Heart right ventricle (tissue), 16 donors: ENCODE measurements at regions not wholly inside any gene's neighbourhood (a gene's known extent, or its start where the extent isn't known, plus 50 kb on each side); places are given as distances from the start of the nearest gene placed in this dataset.

Experiments used
- ATAC-seq, 8 donors: fragments of 200-7000 bp; cut with Tn5 transposase; one replicate each; pipeline ENCODE4 v1.9.1; 2020; ENCODE audit warnings: mild to moderate bottlenecking in 8 of 8, moderate library complexity in 8 of 8, moderate number of reproducible peaks in 1 of 8
- DNase-seq, 2 donors: peaks; one replicate each; pipeline ENCODE4 v3.0.0-alpha.2; 2020
- H3K27ac ChIP-seq, 10 donors: fragments of 200-600 bp; sonication (generic) in 2 of 10; one replicate each; pipeline versions ENCODE4 v1.5.0 to v1.8.0; 2020 to 2022; ENCODE audit warnings: mild to moderate bottlenecking in 3 of 10
- H3K27me3 ChIP-seq, 7 donors: fragments of 200-600 bp; one replicate each; pipeline ENCODE4 v1.8.0; 2021 to 2022; ENCODE audit warnings: mild to moderate bottlenecking in 2 of 7
- H3K36me3 ChIP-seq, 9 donors: fragments of 200-600 bp; sonication (generic) in 1 of 9; one replicate each; pipeline versions ENCODE4 v1.5.0 to v1.8.0; 2020 to 2022; ENCODE audit warnings: mild to moderate bottlenecking in 2 of 9
- H3K4me1 ChIP-seq, 9 donors: fragments of 200-600 bp; sonication (generic) in 1 of 9; one replicate each; pipeline versions ENCODE4 v1.5.0 to v1.8.0; 2020 to 2022; ENCODE audit warnings: mild to moderate bottlenecking in 4 of 9
- H3K4me3 ChIP-seq, 10 donors: fragments of 200-600 bp; sonication (generic) in 2 of 10; one replicate each; pipeline versions ENCODE4 v1.5.0 to v1.8.0; 2020 to 2022; ENCODE audit warnings: mild to moderate bottlenecking in 7 of 10, moderate library complexity in 2 of 10
- H3K9me3 ChIP-seq, 11 donors: fragments of 200-600 bp in 10 of 11; sonication (generic) in 2 of 11; one replicate each; pipeline versions ENCODE4 v1.5.0 to v1.8.0; 2013 to 2022; ENCODE audit warnings: mild to moderate bottlenecking in 2 of 11, control low read depth in 1 of 11, moderate library complexity in 1 of 11
- WGBS, 2 donors: extraction: QIAGEN DNeasy Blood & Tissue Kit; methylation state at CpG; one replicate each; pipeline ENCODE4 v1.1.7; 2013; ENCODE audit warnings: inconsistent platforms in 1 of 2; 5-methylcytosine and 5-hydroxymethylcytosine counted together
- intact Hi-C, 10 donors: fragments of 100-400 bp; cut with DNase I; formaldehyde crosslinking; loops; one replicate each; pipeline versions ENCODE4 v1.11.1 to v1.14.2; 2022
- TF ChIP-seq, protein P1 (sequence below), 9 donors: fragments of 200-600 bp; sonication (generic) in 2 of 9; IDR thresholded peaks; one replicate each; pipeline versions ENCODE4 v1.5.0 to v1.8.0; 2021 to 2022; ENCODE audit warnings: antibody characterized with exemption in 9 of 9, mild to moderate bottlenecking in 5 of 9, moderate library complexity in 1 of 9
- donor health status: Arrhythmogenic right ventricular cardiomyopathy.
- donor health status: ischemic (EF 13 %, LVEDD 7.1; RV severe dilation, severe dysfunction).
- donor health status: healthy with polysubstance abuse.
- donor health status: DM: no; HTN: yes; CAD: no.
- donor health status: DM: no; HTN: no; CAD: no.
- donor health status: ischemic (EF 25% LVEDD 6.9; RV normal size, moderate dysfunction).
- donor health status: ischemic (EF 25% LVEDD 5.7; RV mildly dilated, moderate dysfunction).
- donor health status: healthy.
- donor health status: DM: yes; HTN: yes; CAD: no.
- donor health status: Ischemic cardiomyopathy.
- donor health status: ischemic (EF 35%, LVEDD 5.7; RV mildly dilated, moderate dysfunction).
- donor health status: nonischemic (EF 11% LVEDD 7.7; RV severe dilation, severe dysfunction).
- donor health status: DM: yes; HTN: yes; CAD: no.
- donor health status: PGD.
- donor health status: ischemic (EF 29% LVEDD 5.4; RV normal size, mild dysfunction).
- donor health status: nonischemic (EF 23%, LVEDD 6.1; RV moderate dilation, normal function).

DNA sequence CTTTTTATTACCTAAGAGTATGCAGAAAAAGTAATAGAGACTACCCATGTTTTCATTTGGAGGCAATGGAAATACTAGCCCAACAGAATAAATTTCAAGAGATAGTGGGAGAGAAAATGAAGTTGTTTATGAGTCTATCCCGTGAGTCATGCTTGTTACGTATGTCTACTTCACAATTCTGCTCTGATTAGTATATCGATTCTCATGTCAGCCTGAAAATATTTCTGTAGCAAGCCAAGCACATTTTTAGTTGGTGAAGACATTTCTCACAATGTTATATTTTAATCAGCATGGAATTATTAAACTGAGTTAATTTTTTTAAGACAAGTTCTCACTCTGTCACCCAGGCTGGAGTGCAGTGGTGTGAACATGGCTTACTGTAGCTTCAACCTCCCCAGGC, 346.1 kb downstream of the RPRM start:
- H3K36me3 ChIP-seq: no peaks in the 10 kb centered on the region
- no peaks in the 10 kb centered on the region for H3K27me3 ChIP-seq
- TF ChIP-seq, protein P1, sequence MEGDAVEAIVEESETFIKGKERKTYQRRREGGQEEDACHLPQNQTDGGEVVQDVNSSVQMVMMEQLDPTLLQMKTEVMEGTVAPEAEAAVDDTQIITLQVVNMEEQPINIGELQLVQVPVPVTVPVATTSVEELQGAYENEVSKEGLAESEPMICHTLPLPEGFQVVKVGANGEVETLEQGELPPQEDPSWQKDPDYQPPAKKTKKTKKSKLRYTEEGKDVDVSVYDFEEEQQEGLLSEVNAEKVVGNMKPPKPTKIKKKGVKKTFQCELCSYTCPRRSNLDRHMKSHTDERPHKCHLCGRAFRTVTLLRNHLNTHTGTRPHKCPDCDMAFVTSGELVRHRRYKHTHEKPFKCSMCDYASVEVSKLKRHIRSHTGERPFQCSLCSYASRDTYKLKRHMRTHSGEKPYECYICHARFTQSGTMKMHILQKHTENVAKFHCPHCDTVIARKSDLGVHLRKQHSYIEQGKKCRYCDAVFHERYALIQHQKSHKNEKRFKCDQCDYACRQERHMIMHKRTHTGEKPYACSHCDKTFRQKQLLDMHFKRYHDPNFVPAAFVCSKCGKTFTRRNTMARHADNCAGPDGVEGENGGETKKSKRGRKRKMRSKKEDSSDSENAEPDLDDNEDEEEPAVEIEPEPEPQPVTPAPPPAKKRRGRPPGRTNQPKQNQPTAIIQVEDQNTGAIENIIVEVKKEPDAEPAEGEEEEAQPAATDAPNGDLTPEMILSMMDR (IDR thresholded peaks at IDR 0.05): no peak
- intact Hi-C loops: no loop called here
- H3K9me3 ChIP-seq: peaks cover 0 to 7% (median 0%) of the 10 kb centered on the region in 11 donors
- no peak for DNase-seq
- no peak overlapping the region for H3K4me3 ChIP-seq
- H3K4me1 ChIP-seq: no peaks in the 10 kb centered on the region
- no peak for ATAC-seq
- WGBS, 2 donors: 74 to 80% methylated on average over 3 of the region's 3 CpGs
- no peak overlapping the region for H3K27ac ChIP-seq

DNA sequence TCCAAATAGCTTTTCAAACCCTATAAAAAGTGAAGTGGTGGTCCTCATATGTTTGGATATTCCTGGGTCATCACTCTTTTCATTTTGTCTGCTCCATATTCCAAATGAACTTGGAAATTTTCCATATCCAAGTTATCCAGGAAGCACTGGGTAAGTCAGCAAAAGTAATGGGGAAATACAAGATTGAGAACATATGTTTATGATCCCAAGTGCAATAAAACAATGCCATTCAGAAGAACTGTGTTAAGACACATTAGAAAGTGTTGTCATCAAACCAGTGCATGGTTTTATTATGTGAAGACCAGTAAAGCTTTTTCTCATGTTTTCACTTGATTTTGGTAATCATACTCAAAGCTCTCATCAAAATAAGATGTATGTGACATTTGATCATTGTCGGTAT, 363.4 kb downstream of the RPRM start:
- TF ChIP-seq, protein P1 (IDR thresholded peaks at IDR 0.05): no peak
- Histone ChIP-seq H3K9me3 (no peaks in the 10 kb centered on the region), H3K36me3 (no peaks in the 10 kb centered on the region), H3K27me3 (no peaks in the 10 kb centered on the region), H3K4me3 (no peak overlapping the region), H3K4me1 (no peaks in the 10 kb centered on the region), H3K27ac (no peak overlapping the region)
- DNase-seq (no peak), ATAC-seq (no peak)
- intact Hi-C loops: no loop called here
- WGBS, 2 donors: 89 to 100% methylated on average over 1 of the region's 1 CpG

DNA sequence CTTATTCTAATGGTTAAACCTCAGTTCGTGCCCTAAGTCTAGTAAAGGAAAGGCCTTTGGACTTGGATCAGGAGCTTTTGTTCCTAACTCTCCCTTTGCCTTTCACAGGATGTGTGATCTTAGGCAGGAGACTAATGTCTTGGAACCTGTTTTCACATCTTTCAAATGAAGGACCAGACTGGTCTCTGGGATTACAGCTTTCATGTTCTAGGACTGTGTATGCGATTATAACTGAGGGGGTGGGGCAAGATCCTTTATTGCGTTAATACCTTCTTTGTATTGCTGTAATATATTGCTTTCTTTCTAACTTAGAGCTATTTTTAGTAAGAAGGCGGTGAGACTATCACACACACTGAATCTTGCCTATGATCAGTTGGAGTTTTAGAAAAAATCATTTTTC, 368.1 kb downstream of the RPRM start:
- Histone ChIP-seq H3K36me3 (no peaks in the 10 kb centered on the region), H3K27me3 (no peaks in the 10 kb centered on the region), H3K9me3 (no peaks in the 10 kb centered on the region), H3K4me1 (no peaks in the 10 kb centered on the region), H3K4me3 (no peak overlapping the region), H3K27ac (no peak overlapping the region)
- TF ChIP-seq, protein P1 (IDR thresholded peaks at IDR 0.05): no peak
- no peak for ATAC-seq
- 71 to 81% methylated on average over 4 of the region's 4 CpGs for WGBS, 2 donors
- DNase-seq: no peak
- intact Hi-C loops: no loop called here

DNA sequence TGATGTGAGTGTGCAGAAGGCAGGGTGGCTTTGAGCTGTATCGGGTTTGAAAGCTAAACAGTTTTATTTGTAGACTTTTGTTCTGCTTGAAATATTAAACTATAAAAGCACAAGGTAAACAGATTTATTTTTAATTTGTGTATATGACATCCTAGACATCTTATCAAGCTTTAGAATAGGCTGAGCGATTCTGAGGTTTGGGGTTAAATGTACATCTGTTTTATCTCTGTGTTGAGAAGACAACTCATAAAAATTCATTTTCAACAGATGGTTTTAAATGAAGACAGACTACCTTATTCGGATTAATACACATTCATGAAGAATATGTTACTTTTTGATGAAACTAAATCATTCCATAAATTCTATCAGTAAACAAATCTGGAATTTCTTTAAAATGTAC, 368.8 kb downstream of the RPRM start:
- Histone ChIP-seq H3K4me3 (no peak overlapping the region), H3K27ac (no peak overlapping the region), H3K36me3 (no peaks in the 10 kb centered on the region), H3K9me3 (no peaks in the 10 kb centered on the region), H3K4me1 (no peaks in the 10 kb centered on the region), H3K27me3 (no peaks in the 10 kb centered on the region)
- WGBS, 2 donors: 77 to 78% methylated on average over 3 of the region's 3 CpGs
- TF ChIP-seq, protein P1 (IDR thresholded peaks at IDR 0.05): no peak
- intact Hi-C loops: no loop called here
- no peak for DNase-seq
- ATAC-seq: no peak
